Stimulated activated CD8-positive, alpha-beta memory T cell treated with anti-CD3 and anti-CD28 coated beads, Interleukin-15, amount 100 ng/mL, for 1 hour (primary cell): ENCODE measurements at regions not wholly inside any gene's neighbourhood (a gene's known extent, or its start where the extent isn't known, plus 50 kb on each side); places are given as distances from the start of the nearest gene placed in this dataset.
"Not testable (repeated sequence)": the region's sequence is repeated elsewhere in the genome, so short reads cannot be mapped to it uniquely, and the experiment has no call there.

Source experiments
- DNase-seq: peaks from one replicate; pipeline ENCODE4 v3.0.0-alpha.2; 2020; ENCODE audit warnings: low read depth

- not testable (repeated sequence) for DNase-seq
These were observed 389.2 kb downstream of the SRGAP2C start for GRCh38 chr1:121573881-121574504.

GRCh38 chr1:121574505-121574899 is 389.7 kb downstream of the SRGAP2C start:
- DNase-seq, result not testable (repeated sequence)

GRCh38 chr1:121582898-121583297 is 398.1 kb downstream of the SRGAP2C start:
- DNase-seq, result not testable (repeated sequence)

GRCh38 chr1:121586369-121587229 is 401.8 kb downstream of the SRGAP2C start:
- no peak for DNase-seq

GRCh38 chr1:121587230-121587569 is 402.4 kb downstream of the SRGAP2C start:
- DNase-seq, result no peak

GRCh38 chr1:121587777-121588176 is 403.0 kb downstream of the SRGAP2C start:
- no peak for DNase-seq

GRCh38 chr1:121594096-121594495 is 409.3 kb downstream of the SRGAP2C start:
- DNase-seq, result no peak

GRCh38 chr1:121595089-121595488 is 410.3 kb downstream of the SRGAP2C start:
- no peak for DNase-seq

- not testable (repeated sequence) for DNase-seq
These were observed 420.2 kb downstream of the SRGAP2C start for GRCh38 chr1:121604843-121605444.

- DNase-seq, result not testable (repeated sequence)
These were observed 422.7 kb downstream of the SRGAP2C start for GRCh38 chr1:121607499-121607898.
